ENCODE measurements at regions not wholly inside any gene's neighbourhood (a gene's known extent, or its start where the extent isn't known, plus 50 kb on each side); places are given as distances from the start of the nearest gene placed in this dataset.

DNA sequence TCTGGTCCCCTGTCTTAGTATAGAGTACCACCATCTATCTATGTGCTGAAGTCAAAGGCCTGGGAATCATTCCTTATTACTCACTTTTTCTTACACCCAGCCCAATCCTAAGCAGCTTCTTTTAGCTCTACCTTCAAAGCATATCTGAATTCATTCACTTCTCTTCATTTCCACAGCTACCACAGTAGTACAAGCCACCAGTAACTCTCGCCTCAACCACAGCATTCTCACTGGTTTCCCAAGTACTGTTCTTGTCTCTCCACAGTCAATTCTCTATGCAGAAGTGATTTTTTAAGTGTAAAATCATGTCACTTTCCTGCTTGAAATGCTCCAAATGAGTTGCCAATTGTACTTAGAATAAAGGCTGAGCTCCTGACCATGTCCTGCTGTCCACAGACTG, 401.7 kb downstream of the OXSM start:
- FAIRE-seq (no peak), DNase-seq (ENCODE audit: extremely low read depth in 1 of 4, low spot score in 3 of 4) (no peak), ATAC-seq (no peak)
- ChIA-PET CTCF (ENCODE audit: low intra/inter-chr PET ratio) (no interaction called here), POLR2A (no interaction called here)
- Histone ChIP-seq H4K20me1 (replicated peaks; ENCODE audit: control insufficient read depth, insufficient read depth, low read length) (no peaks in the 10 kb centered on the region), H3K4me3 (no peak overlapping the region), H3K4me2 (ENCODE audit: insufficient read depth, low read length) (no peak overlapping the region), H3K79me2 (ENCODE audit: control insufficient read depth, insufficient read depth, low read length) (no peaks in the 10 kb centered on the region), H3K9me3 (replicated peaks; ENCODE audit: control insufficient read depth, insufficient read depth, low read depth, low read length) (no peaks in the 10 kb centered on the region; the same call in 1 of the 2 replicates), H3K9ac (ENCODE audit: insufficient read depth in 1 of 2, low read depth in 2 of 2, low read length in 2 of 2) (no peak overlapping the region), H3K36me3 (ENCODE audit: control insufficient read depth, insufficient read depth, low read length) (no peaks in the 10 kb centered on the region), H3K27ac (ENCODE audit: extremely low read depth, low read depth, low read length) (no peak overlapping the region), H3K27me3 (ENCODE audit: control insufficient read depth in 2 of 2, insufficient read depth in 2 of 2, low read length in 2 of 2) (no peaks in the 10 kb centered on the region), H2AFZ (ENCODE audit: low read depth, low read length) (no peak overlapping the region), H3K4me1 (replicated peaks in 1 of 2; ENCODE audit: control insufficient read depth in 2 of 2, insufficient read depth in 2 of 2, low read length in 2 of 2) (no peaks in the 10 kb centered on the region), H3K9me1 (ENCODE audit: control insufficient read depth, insufficient read depth, low read length) (no peaks in the 10 kb centered on the region)
- WGBS (ENCODE audit: insufficient coverage, low coverage, missing lambda C conversion rate): 0% methylated on average over 1 of the region's 1 CpG
- TF ChIP-seq SOX6 (IDR thresholded peaks at IDR 0.05): no peak
- TF ChIP-seq CHD4 (IDR thresholded peaks at IDR 0.05; ENCODE audit: insufficient read depth, insufficient replicate concordance, low read depth, low read length, poor library complexity, severe bottlenecking): no peak
- no peak for TF ChIP-seq NR1H2 (CRISPR knock-in tag; IDR thresholded peaks at IDR 0.05)
- in situ Hi-C loops (cut with MboI): no loop called here
- no TSS peak for BruUV-seq (replicated peaks)
- intact Hi-C loops (cut with micrococcal nuclease): no loop called here

DNA sequence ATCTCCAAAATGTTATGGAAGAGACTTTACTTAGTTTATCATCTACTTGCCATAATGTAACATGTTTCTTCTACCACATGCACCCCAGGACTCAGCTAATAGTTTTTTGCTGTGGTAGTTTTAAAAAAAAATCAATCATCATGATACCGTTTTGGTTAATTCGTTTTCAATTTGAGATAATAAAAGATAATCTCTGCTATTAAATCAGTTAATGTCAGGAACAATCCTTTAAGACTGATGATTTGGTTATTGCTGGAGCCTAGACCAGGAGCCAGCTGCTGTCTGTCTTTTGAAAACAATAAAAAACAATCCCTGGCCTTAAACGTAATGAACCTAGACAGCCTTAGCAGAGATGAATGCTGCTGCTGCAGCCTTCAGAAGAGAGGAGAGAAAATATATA, 403.7 kb downstream of the OXSM start:
- Histone ChIP-seq H3K36me3 (ENCODE audit: control insufficient read depth, insufficient read depth, low read length) (no peaks in the 10 kb centered on the region), H3K79me2 (ENCODE audit: control insufficient read depth, insufficient read depth, low read length) (no peaks in the 10 kb centered on the region), H3K4me2 (ENCODE audit: insufficient read depth, low read length) (no peak overlapping the region), H3K4me1 (replicated peaks in 1 of 2; ENCODE audit: control insufficient read depth in 2 of 2, insufficient read depth in 2 of 2, low read length in 2 of 2) (no peaks in the 10 kb centered on the region), H3K27me3 (ENCODE audit: control insufficient read depth in 2 of 2, insufficient read depth in 2 of 2, low read length in 2 of 2) (no peaks in the 10 kb centered on the region), H4K20me1 (replicated peaks; ENCODE audit: control insufficient read depth, insufficient read depth, low read length) (no peaks in the 10 kb centered on the region), H3K4me3 (no peak overlapping the region), H3K9ac (ENCODE audit: insufficient read depth in 1 of 2, low read depth in 2 of 2, low read length in 2 of 2) (no peak overlapping the region), H3K9me1 (ENCODE audit: control insufficient read depth, insufficient read depth, low read length) (no peaks in the 10 kb centered on the region), H3K9me3 (replicated peaks; ENCODE audit: control insufficient read depth, insufficient read depth, low read depth, low read length) (no peaks in the 10 kb centered on the region; the same call in 1 of the 2 replicates), H3K27ac (ENCODE audit: extremely low read depth, low read depth, low read length) (no peak overlapping the region), H2AFZ (ENCODE audit: low read depth, low read length) (no peak overlapping the region)
- ATAC-seq (no peak), DNase-seq (ENCODE audit: extremely low read depth in 1 of 4, low spot score in 3 of 4) (no peak), FAIRE-seq (no peak)
- 0% methylated on average over 3 of the region's 3 CpGs for WGBS (ENCODE audit: insufficient coverage, low coverage, missing lambda C conversion rate)
- ChIA-PET POLR2A (no interaction called here), CTCF (ENCODE audit: low intra/inter-chr PET ratio) (no interaction called here)
- no TSS peak for BruUV-seq (replicated peaks)
- in situ Hi-C loops (cut with MboI): no loop called here
- intact Hi-C loops (cut with micrococcal nuclease): no loop called here
- TF ChIP-seq, protein P1, sequence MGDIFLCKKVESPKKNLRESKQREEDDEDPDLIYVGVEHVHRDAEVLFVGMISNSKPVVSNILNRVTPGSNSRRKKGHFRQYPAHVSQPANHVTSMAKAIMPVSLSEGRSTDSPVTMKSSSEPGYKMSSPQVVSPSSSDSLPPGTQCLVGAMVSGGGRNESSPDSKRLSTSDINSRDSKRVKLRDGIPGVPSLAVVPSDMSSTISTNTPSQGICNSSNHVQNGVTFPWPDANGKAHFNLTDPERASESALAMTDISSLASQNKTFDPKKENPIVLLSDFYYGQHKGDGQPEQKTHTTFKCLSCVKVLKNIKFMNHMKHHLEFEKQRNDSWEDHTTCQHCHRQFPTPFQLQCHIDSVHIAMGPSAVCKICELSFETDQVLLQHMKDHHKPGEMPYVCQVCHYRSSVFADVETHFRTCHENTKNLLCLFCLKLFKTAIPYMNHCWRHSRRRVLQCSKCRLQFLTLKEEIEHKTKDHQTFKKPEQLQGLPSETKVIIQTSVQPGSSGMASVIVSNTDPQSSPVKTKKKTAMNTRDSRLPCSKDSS (IDR thresholded peaks at IDR 0.05; ENCODE audit: low read depth, partially characterized antibody): no peak
- TF ChIP-seq HDAC2 (IDR thresholded peaks at IDR 0.05) (no peak), MTF1 (CRISPR knock-in tag; IDR thresholded peaks at IDR 0.05; ENCODE audit: borderline replicate concordance) (no peak), ZNF311 (CRISPR knock-in tag; IDR thresholded peaks at IDR 0.05) (no peak), NCOA6 (IDR thresholded peaks at IDR 0.05) (no peak), RBM17 (IDR thresholded peaks at IDR 0.05; ENCODE audit: borderline replicate concordance, low read depth, low read length) (no peak), TAL1 (IDR thresholded peaks at IDR 0.05) (no peak), PURB (CRISPR knock-in tag; IDR thresholded peaks at IDR 0.05; ENCODE audit: low read depth) (no peak), MCM5 (IDR thresholded peaks at IDR 0.05; ENCODE audit: low read depth) (no peak), ZNF124 (CRISPR knock-in tag; IDR thresholded peaks at IDR 0.05) (no peak), MYNN (IDR thresholded peaks at IDR 0.05) (no peak), MYNN (CRISPR knock-in tag; IDR thresholded peaks at IDR 0.05) (no peak)
- TF ChIP-seq, protein P2, sequence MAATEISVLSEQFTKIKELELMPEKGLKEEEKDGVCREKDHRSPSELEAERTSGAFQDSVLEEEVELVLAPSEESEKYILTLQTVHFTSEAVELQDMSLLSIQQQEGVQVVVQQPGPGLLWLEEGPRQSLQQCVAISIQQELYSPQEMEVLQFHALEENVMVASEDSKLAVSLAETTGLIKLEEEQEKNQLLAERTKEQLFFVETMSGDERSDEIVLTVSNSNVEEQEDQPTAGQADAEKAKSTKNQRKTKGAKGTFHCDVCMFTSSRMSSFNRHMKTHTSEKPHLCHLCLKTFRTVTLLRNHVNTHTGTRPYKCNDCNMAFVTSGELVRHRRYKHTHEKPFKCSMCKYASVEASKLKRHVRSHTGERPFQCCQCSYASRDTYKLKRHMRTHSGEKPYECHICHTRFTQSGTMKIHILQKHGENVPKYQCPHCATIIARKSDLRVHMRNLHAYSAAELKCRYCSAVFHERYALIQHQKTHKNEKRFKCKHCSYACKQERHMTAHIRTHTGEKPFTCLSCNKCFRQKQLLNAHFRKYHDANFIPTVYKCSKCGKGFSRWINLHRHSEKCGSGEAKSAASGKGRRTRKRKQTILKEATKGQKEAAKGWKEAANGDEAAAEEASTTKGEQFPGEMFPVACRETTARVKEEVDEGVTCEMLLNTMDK (IDR thresholded peaks at IDR 0.05; ENCODE audit: borderline replicate concordance, insufficient read depth, low read depth, low read length, poor library complexity, severe bottlenecking): no peak

Data from K562 (cell line).